GM12891 (cell line): ENCODE measurements at regions not wholly inside any gene's neighbourhood (a gene's known extent, or its start where the extent isn't known, plus 50 kb on each side); places are given as distances from the start of the nearest gene placed in this dataset.

Source experiments
- DNase-seq: peaks from one replicate; pipeline ENCODE4 v3.0.0; 2011; ENCODE audit warnings: low spot score; ENCODE audit not compliant: insufficient read length
- FAIRE-seq: peaks from 2 replicates; lab custom pipeline; 2011; peaks lifted over from hg19 to GRCh38; lab: Jason Lieb, UNC
- PAX5 ChIP-seq: IDR thresholded peaks from 2 replicates; pipeline ENCODE4 v1.6.1; 2011; ENCODE audit warnings: low read length, moderate library complexity, mild to moderate bottlenecking; ENCODE audit not compliant: insufficient read depth, severe bottlenecking
- POLR2A ChIP-seq: IDR thresholded peaks from 2 replicates; pipeline ENCODE4 v1.6.1; 2011; ENCODE audit warnings: low read depth, low read length, control low read depth
- POLR2AphosphoS5 ChIP-seq: IDR thresholded peaks from 2 replicates; pipeline ENCODE4 v1.6.1; 2011; ENCODE audit warnings: low read depth, low read length, control low read depth
- POU2F2 ChIP-seq: IDR thresholded peaks from 2 replicates; pipeline ENCODE4 v1.6.1; 2011; ENCODE audit warnings: low read depth, mild to moderate bottlenecking, control low read depth, low read length, moderate library complexity
- SPI1 ChIP-seq: IDR thresholded peaks from 2 replicates; pipeline ENCODE4 v1.6.1; 2011; ENCODE audit warnings: low read depth, low read length, control low read depth
- TAF1 ChIP-seq: IDR thresholded peaks from 2 replicates; pipeline ENCODE4 v1.6.1; 2011; ENCODE audit warnings: low read depth, low read length, control low read depth

GRCh38 chr7:17230099-17230807 lies 68.2 kb upstream of the AHR start:
- TF ChIP-seq POU2F2, result no peak
- TF ChIP-seq POLR2AphosphoS5, result no peak
- no peak for TF ChIP-seq PAX5
- TF ChIP-seq TAF1, result no peak
- TF ChIP-seq SPI1, result no peak
- no peak for TF ChIP-seq POLR2A
- no peak for DNase-seq
- FAIRE-seq, result no peak

- no peak for TF ChIP-seq TAF1
- no peak for TF ChIP-seq SPI1
- no peak for TF ChIP-seq POLR2A
- TF ChIP-seq PAX5, result no peak
- no peak for TF ChIP-seq POLR2AphosphoS5
- no peak for TF ChIP-seq POU2F2
- no peak for DNase-seq
- FAIRE-seq, result peak; percentile 16
These were observed 64.8 kb upstream of the AHR start for GRCh38 chr7:17233603-17234002.

- DNase-seq (no peak), FAIRE-seq (peak; percentile 80)
- TF ChIP-seq POLR2A (peak; percentile 55; the same call in 1 of the 2 replicates), TAF1 (0 out of 2 replicates have a peak, but pooled peaks have one; percentile 26), POLR2AphosphoS5 (no peak; the same call in none of the 2 replicates)
These were observed 64.4 kb upstream of the AHR start for GRCh38 chr7:17234030-17234397.

- FAIRE-seq (peak; percentile 91), DNase-seq (peak; percentile 12)
- TF ChIP-seq POU2F2 (0 out of 2 replicates have a peak, but pooled peaks have one; percentile 23), SPI1 (peak; percentile 44; the same call in 1 of the 2 replicates), POLR2AphosphoS5 (0 out of 2 replicates have a peak, but pooled peaks have one; percentile 53), TAF1 (no peak), POLR2A (peak; percentile 60; the same call in 1 of the 2 replicates), PAX5 (no peak)
These were observed 63.9 kb upstream of the AHR start for GRCh38 chr7:17234398-17235031.

- TF ChIP-seq POU2F2, result no peak
- no peak for TF ChIP-seq POLR2AphosphoS5
- no peak for TF ChIP-seq PAX5
- no peak for TF ChIP-seq TAF1
- no peak for TF ChIP-seq POLR2A
- TF ChIP-seq SPI1, result no peak
- peak; percentile 48 for FAIRE-seq
- DNase-seq, result no peak
These were observed 62.3 kb upstream of the AHR start for GRCh38 chr7:17236171-17236570.

- FAIRE-seq, result no peak
- TF ChIP-seq POU2F2 (no peak), POLR2A (no peak), SPI1 (no peak), PAX5 (no peak), TAF1 (no peak), POLR2AphosphoS5 (no peak)
- DNase-seq, result no peak
These were observed 61.8 kb upstream of the AHR start for GRCh38 chr7:17236603-17237002.

- TF ChIP-seq TAF1 (no peak), SPI1 (no peak), POLR2A (no peak), POU2F2 (no peak), PAX5 (no peak), POLR2AphosphoS5 (no peak)
- FAIRE-seq, result no peak
These were observed 59.4 kb upstream of the AHR start for GRCh38 chr7:17239046-17239445.

GRCh38 chr7:17239683-17240521 lies 58.5 kb upstream of the AHR start:
- FAIRE-seq, result no peak
- no peak for DNase-seq
- TF ChIP-seq POLR2A (no peak), PAX5 (no peak), TAF1 (no peak), POU2F2 (no peak), SPI1 (no peak), POLR2AphosphoS5 (no peak)

More at GRCh38 chr7:17239046-17239445, 59.4 kb upstream of the AHR start:
- DNase-seq, result no peak

- DNase-seq, result no peak
- TF ChIP-seq POU2F2 (no peak), POLR2AphosphoS5 (no peak)
- no peak for FAIRE-seq
These were observed 55.9 kb upstream of the AHR start for GRCh38 chr7:17242504-17242903.
